Nephron (organoid): ENCODE measurements at regions not wholly inside any gene's neighbourhood (a gene's known extent, or its start where the extent isn't known, plus 50 kb on each side); places are given as distances from the start of the nearest gene placed in this dataset.

Experiments used
- H3K27ac Mint-ChIP-seq, 3 experiments: 2 replicates each; pipeline ENCODE4 v1.8.0; 2020; ENCODE audit warnings: mixed read lengths in 3 of 3, mild to moderate bottlenecking in 2 of 3, moderate library complexity in 1 of 3
- H3K27me3 Mint-ChIP-seq: 2 replicates; pipeline ENCODE4 v1.8.0; 2021; ENCODE audit warnings: low read depth, mild to moderate bottlenecking, moderate library complexity, mixed read lengths
- H3K36me3 Mint-ChIP-seq: 2 replicates; pipeline ENCODE4 v1.8.0; 2020; ENCODE audit warnings: low read depth, mixed read lengths
- H3K4me1 Mint-ChIP-seq: 2 replicates; pipeline ENCODE4 v1.8.0; 2020; ENCODE audit warnings: mixed read lengths
- H3K4me3 Mint-ChIP-seq, 3 experiments: 2 replicates each; pipeline ENCODE4 v1.8.0; 2020; ENCODE audit warnings: mild to moderate bottlenecking in 3 of 3, mixed read lengths in 3 of 3, moderate library complexity in 2 of 3
- H3K9me3 Mint-ChIP-seq: 2 replicates; pipeline ENCODE4 v1.8.0; 2020; ENCODE audit warnings: mixed read lengths
- CTCF ChIP-seq, 3 experiments: fragments of 200-600 bp; sonication (generic); IDR thresholded peaks; one replicate each; pipeline ENCODE4 v1.5.0; 2021; ENCODE audit warnings: antibody characterized with exemption in 3 of 3; ENCODE audit not compliant: unreplicated experiment in 3 of 3

DNA sequence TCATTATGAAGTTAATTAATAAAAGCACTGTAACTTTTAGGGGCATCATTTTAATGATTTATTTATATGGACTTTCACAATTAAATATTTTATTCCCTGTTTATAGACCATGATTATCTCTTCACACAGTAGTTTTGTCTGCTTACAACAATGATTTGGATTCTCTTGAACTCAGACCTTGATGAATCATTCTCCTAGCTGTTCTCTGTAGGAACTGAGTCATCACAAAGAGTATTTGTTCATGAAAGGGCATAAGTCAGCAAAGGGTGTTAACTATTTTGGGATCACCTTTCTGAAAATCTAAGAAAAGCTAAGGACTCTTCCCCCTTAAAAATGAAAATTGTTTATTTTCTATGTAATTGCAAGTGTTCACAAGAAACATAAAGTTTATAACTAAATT lies 461.1 kb upstream of the UBE2E3 start:
- no peak for TF ChIP-seq CTCF (IDR thresholded peaks at IDR 0.05; ENCODE audit: unreplicated experiment in 3 of 3)
- Mint-ChIP-seq H3K4me3 (no peak overlapping the region), H3K36me3 (no peaks in the 10 kb centered on the region), H3K27me3 (no peaks in the 10 kb centered on the region), H3K27ac (no peak overlapping the region), H3K4me1 (peaks cover 18% of the 10 kb centered on the region), H3K9me3 (peaks cover 3% of the 10 kb centered on the region)

GRCh38 chr2:180516232-180516631 lies 464.2 kb upstream of the UBE2E3 start:
- no peak for TF ChIP-seq CTCF (IDR thresholded peaks at IDR 0.05; ENCODE audit: unreplicated experiment in 3 of 3)
- Mint-ChIP-seq H3K4me3 (no peak overlapping the region), H3K4me1 (no peaks in the 10 kb centered on the region), H3K9me3 (peaks cover 3% of the 10 kb centered on the region), H3K36me3 (no peaks in the 10 kb centered on the region), H3K27ac (no peak overlapping the region), H3K27me3 (peaks cover 4% of the 10 kb centered on the region)

DNA sequence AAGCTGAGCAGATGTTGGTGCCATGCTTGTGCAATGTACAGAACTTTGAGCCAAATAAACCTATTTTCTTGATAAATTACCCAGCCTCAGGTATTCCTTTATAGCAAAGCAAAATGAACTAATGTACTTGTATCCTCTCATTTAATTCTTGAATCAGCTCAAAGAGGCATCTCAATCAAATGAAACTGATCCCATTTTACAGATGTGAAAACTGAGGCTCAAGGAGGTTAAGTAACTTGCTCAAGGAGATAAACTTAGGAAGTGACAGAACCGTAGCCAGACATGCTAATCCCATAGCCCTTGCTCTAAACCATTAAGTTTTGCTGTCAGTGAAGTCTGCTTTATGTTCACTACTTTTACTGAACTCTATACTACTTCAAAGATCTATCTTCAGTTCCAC lies 467.0 kb upstream of the UBE2E3 start:
- no peaks in the 10 kb centered on the region for H3K9me3 Mint-ChIP-seq

GRCh38 chr2:180508458-180508857 lies 471.9 kb upstream of the UBE2E3 start:
- H3K4me3 Mint-ChIP-seq, result no peak overlapping the region
- H3K4me1 Mint-ChIP-seq, result no peaks in the 10 kb centered on the region
- H3K36me3 Mint-ChIP-seq, result no peaks in the 10 kb centered on the region
- no peak overlapping the region for H3K27ac Mint-ChIP-seq
- no peak for TF ChIP-seq CTCF (IDR thresholded peaks at IDR 0.05; ENCODE audit: unreplicated experiment in 3 of 3)
- peaks cover 4% of the 10 kb centered on the region for H3K27me3 Mint-ChIP-seq
- no peaks in the 10 kb centered on the region for H3K9me3 Mint-ChIP-seq

More for the DNA sequence above, 467.0 kb upstream of the UBE2E3 start:
- Mint-ChIP-seq H3K36me3 (no peaks in the 10 kb centered on the region), H3K4me3 (no peak overlapping the region), H3K27ac (no peak overlapping the region), H3K4me1 (no peaks in the 10 kb centered on the region), H3K27me3 (peaks cover 4% of the 10 kb centered on the region)
- TF ChIP-seq CTCF (IDR thresholded peaks at IDR 0.05; ENCODE audit: unreplicated experiment in 3 of 3), result no peak

DNA sequence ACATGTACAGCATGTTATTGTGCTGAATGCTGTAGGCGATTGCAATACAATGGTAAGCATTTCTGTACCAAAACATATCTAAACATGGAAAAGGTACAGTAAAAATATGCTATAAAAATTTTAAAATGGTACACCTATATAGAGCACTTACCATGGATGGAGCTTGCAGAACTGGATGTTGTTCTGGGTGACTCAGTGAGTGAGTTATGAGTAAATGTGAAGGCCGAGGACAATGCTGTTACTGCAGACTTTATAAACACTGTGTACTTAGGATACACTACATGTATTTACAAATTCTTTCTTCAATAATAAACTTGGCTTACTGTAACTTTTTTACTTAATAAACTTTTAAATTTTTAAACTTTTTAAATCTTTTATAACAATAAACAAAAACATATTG lies 473.4 kb upstream of the UBE2E3 start:
- Mint-ChIP-seq H3K27ac (no peak overlapping the region), H3K36me3 (no peaks in the 10 kb centered on the region), H3K27me3 (peaks cover 2% of the 10 kb centered on the region), H3K4me3 (no peak overlapping the region), H3K4me1 (no peaks in the 10 kb centered on the region), H3K9me3 (no peaks in the 10 kb centered on the region)
- TF ChIP-seq CTCF (IDR thresholded peaks at IDR 0.05; ENCODE audit: unreplicated experiment in 3 of 3), result no peak

GRCh38 chr2:180505203-180505602 lies 475.2 kb upstream of the UBE2E3 start:
- H3K9me3 Mint-ChIP-seq, result no peaks in the 10 kb centered on the region
- H3K27me3 Mint-ChIP-seq, result no peaks in the 10 kb centered on the region
- no peak overlapping the region for H3K4me3 Mint-ChIP-seq
- no peak overlapping the region for H3K27ac Mint-ChIP-seq
- no peaks in the 10 kb centered on the region for H3K36me3 Mint-ChIP-seq
- H3K4me1 Mint-ChIP-seq, result no peaks in the 10 kb centered on the region
- no peak for TF ChIP-seq CTCF (IDR thresholded peaks at IDR 0.05; ENCODE audit: unreplicated experiment in 3 of 3)
